Lower lobe of right lung (tissue), 2 donors: ENCODE measurements at regions not wholly inside any gene's neighbourhood (a gene's known extent, or its start where the extent isn't known, plus 50 kb on each side); places are given as distances from the start of the nearest gene placed in this dataset.

Source experiments
- ATAC-seq, 2 donors: fragments of 200-7000 bp; cut with Tn5 transposase; one replicate each; pipeline ENCODE4 v1.9.1; 2020 to 2022; ENCODE audit warnings: mild to moderate bottlenecking in 2 of 2, moderate library complexity in 2 of 2
- DNase-seq: peaks from one replicate; pipeline ENCODE4 v3.0.0-alpha.2; 2020
- H3K27ac ChIP-seq: fragments of 200-600 bp; one replicate; pipeline ENCODE4 v1.8.0; 2022
- H3K27me3 ChIP-seq: fragments of 200-600 bp; one replicate; pipeline ENCODE4 v1.8.0; 2022; ENCODE audit warnings: low read depth
- H3K36me3 ChIP-seq: fragments of 200-600 bp; one replicate; pipeline ENCODE4 v1.8.0; 2022; ENCODE audit warnings: mild to moderate bottlenecking
- H3K4me1 ChIP-seq: fragments of 200-600 bp; one replicate; pipeline ENCODE4 v1.8.0; 2022
- H3K4me3 ChIP-seq: fragments of 200-600 bp; one replicate; pipeline ENCODE4 v1.8.0; 2022; ENCODE audit warnings: mild to moderate bottlenecking
- H3K9me3 ChIP-seq: fragments of 200-600 bp; one replicate; pipeline ENCODE4 v1.8.0; 2022
- intact Hi-C: fragments of 100-400 bp; cut with DNase I; formaldehyde crosslinking; loops from one replicate; pipeline ENCODE4 v1.11.0; 2022
- TF ChIP-seq, protein P1 (sequence below): fragments of 200-600 bp; IDR thresholded peaks from one replicate; pipeline ENCODE4 v1.8.0; 2022; ENCODE audit warnings: antibody characterized with exemption, mild to moderate bottlenecking
- donor health status: DM: no; HTN: yes; CAD: no; lungs with severe emphysema.

DNA sequence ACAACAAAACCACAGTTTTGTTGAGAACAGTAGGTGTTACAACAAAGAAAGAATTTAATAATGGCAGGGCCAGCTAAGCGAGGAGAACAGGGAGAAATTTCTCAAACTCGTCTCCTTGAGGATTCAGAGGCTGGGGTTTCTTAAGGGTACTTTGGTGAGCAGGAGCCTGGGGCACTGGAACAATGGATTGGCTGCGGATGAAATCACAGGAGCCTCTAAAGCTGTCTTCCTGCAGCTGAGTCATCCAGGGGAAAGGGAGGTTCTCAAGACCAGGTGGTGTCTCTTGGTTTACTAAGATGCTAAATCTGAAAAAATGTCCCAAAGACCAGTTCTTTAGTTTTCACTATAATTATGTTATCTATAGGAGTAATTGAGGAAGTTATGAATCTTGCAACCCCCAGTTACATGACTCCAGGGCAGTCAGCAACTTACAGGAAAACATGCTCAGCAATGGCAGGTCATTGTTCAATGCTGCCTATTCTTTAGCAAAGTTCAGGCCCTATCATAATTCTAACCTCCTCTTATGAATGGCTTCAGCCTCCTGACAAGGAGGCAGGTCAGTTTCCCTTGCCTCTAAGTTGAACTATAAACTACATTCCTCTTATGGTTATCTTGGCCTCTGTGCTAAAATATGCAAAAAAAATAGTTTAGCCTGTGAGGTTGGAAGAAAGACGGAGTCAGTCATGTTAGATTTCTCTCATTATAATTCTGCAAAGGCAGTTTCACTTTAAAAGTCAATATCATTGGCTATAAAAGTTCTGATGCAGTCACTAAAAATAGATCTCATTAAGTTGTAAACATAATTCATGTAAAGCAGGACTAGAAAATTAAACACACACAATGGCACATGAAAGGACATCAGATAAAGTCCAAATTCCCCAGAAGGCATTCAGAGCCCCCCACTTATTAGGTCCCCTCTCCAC lies 63.3 kb upstream of the CKS2 start:
- intact Hi-C loops, result no loop called here
- TF ChIP-seq, protein P1, sequence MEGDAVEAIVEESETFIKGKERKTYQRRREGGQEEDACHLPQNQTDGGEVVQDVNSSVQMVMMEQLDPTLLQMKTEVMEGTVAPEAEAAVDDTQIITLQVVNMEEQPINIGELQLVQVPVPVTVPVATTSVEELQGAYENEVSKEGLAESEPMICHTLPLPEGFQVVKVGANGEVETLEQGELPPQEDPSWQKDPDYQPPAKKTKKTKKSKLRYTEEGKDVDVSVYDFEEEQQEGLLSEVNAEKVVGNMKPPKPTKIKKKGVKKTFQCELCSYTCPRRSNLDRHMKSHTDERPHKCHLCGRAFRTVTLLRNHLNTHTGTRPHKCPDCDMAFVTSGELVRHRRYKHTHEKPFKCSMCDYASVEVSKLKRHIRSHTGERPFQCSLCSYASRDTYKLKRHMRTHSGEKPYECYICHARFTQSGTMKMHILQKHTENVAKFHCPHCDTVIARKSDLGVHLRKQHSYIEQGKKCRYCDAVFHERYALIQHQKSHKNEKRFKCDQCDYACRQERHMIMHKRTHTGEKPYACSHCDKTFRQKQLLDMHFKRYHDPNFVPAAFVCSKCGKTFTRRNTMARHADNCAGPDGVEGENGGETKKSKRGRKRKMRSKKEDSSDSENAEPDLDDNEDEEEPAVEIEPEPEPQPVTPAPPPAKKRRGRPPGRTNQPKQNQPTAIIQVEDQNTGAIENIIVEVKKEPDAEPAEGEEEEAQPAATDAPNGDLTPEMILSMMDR, result no peak

DNA sequence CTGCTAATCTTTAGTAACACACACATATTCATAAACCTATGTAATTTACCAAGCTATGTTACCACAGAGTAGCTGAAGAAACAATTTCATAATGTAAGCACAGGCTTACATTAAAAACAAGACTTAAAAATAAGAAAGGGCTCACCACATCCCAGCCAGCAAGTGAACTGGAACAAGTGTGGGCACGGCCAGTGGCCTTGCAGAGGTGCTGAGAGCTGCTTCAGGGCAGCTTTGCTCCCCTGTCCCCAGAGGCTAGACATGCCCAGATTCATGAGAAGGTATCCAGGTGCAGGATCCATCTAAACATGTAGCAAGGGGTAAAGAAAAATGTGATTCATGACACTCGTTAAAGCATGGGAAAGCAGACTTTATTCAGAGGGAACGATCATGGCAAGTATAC lies 62.0 kb upstream of the CKS2 start:
- Histone ChIP-seq H3K4me3 (no peak overlapping the region), H3K27ac (no peak overlapping the region), H3K27me3 (no peaks in the 10 kb centered on the region), H3K36me3 (no peaks in the 10 kb centered on the region), H3K4me1 (peaks cover 5% of the 10 kb centered on the region), H3K9me3 (no peaks in the 10 kb centered on the region)
- TF ChIP-seq, protein P1, result no peak
- intact Hi-C loops, result no loop called here
- DNase-seq, result no peak
- no peak for ATAC-seq

More for the DNA sequence above, 63.3 kb upstream of the CKS2 start:
- no peak overlapping the region for H3K27ac ChIP-seq
- DNase-seq, result no peak
- H3K27me3 ChIP-seq, result no peaks in the 10 kb centered on the region
- H3K9me3 ChIP-seq, result no peaks in the 10 kb centered on the region
- H3K4me3 ChIP-seq, result no peak overlapping the region
- no peaks in the 10 kb centered on the region for H3K36me3 ChIP-seq
- no peak for ATAC-seq
- H3K4me1 ChIP-seq, result peaks cover under 1% of the 10 kb centered on the region

DNA sequence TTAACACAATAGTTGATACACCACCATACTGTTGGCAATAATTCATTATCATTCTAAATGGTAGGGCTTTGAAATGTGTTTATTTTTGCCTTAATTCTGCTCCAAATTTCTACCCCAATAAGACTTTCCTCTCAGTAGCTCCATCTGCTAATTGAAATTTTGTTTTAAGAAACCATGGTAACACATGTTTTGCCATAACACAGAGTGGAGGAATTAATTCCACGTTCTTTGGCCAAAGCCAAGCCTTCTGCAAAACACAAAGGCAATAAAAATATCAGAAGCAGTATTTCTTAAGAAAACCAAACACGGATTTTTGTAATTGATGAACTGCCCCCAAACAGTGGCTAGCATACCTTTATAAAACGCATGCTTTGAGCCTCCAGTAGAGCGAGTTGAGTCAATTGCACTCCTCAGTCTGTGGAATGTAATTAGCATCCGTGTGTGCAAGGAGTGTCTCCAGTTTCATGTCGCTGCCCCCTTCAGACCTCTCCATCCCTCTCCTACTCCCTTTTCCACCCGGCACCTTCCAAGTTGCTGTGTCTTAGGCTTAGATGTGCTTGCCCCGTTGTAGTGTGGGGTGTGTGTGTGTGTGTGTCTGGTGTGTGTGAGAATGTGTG lies 58.2 kb upstream of the CKS2 start:
- H3K9me3 ChIP-seq, result no peaks in the 10 kb centered on the region
- TF ChIP-seq, protein P1, result no peak
- H3K4me3 ChIP-seq, result no peak overlapping the region
- H3K4me1 ChIP-seq, result peaks cover 5% of the 10 kb centered on the region
- intact Hi-C loops, result no loop called here
- no peaks in the 10 kb centered on the region for H3K27me3 ChIP-seq
- no peaks in the 10 kb centered on the region for H3K36me3 ChIP-seq
- H3K27ac ChIP-seq, result no peak overlapping the region
- ATAC-seq, result peak; percentile 72 to 73
- no peak for DNase-seq

DNA sequence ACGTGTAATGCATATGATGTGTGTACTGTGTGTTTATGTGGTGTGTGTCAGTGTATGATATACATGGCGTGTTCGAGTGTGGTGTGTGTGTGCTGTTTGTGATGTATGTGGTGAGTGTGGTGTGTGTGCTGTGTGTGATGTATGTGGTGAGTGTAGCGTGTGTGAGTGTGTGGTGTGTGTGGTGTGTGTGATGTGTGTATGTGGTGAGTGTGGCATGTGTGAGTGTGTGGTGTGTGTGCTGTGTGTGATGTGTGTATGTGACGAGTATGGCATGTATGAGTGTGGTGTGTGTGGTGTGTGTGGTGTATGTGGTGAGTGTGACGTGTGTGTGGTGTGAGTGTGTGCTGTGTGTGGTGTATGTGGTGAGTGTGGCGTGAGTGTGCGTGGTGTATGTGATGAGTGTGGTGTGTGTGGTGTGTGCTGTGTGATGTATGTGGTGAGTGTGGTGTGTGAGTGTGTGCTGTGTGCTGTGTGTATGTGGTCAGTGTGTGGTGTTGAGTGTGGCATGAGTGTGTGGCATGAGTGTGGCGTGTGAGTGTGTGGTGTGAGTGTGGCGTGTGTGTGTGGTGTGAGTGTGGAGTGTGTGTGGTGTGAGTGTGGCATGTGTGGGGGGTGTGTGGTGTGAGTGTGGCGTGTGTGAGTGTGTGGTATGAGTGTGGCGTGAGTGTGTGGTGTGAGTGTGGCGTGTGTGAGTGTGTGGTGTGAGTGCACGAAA lies 56.8 kb upstream of the CKS2 start:
- TF ChIP-seq, protein P1, result no peak
- Histone ChIP-seq H3K4me1 (peaks cover 5% of the 10 kb centered on the region), H3K4me3 (no peak overlapping the region), H3K27me3 (no peaks in the 10 kb centered on the region), H3K9me3 (no peaks in the 10 kb centered on the region), H3K36me3 (no peaks in the 10 kb centered on the region), H3K27ac (no peak overlapping the region)
- intact Hi-C loops, result no loop called here
- ATAC-seq (peak in 1 of 2 donors; percentile 45), DNase-seq (no peak)

DNA sequence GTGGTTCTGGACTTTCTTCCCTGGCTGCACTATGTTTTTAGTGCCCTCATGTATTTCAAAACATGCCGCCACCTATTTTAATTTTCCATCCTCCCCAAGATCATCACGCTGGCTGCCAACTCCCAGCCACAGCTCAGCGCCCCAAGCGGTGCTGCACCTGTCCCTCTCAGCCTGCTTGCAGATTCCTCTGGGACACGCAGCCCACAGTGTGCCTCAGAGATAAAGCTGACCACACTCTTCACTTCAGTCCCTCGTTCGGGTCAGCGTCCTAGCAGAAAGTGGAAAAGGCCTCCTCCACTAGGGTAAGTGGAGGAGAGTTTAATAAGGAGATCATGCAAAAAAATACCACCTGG lies 56.2 kb upstream of the CKS2 start:
- H3K27ac ChIP-seq, result no peak overlapping the region
- H3K9me3 ChIP-seq, result no peaks in the 10 kb centered on the region
- H3K36me3 ChIP-seq, result no peaks in the 10 kb centered on the region
- intact Hi-C loops, result no loop called here
- TF ChIP-seq, protein P1, result no peak
- no peak for DNase-seq
- no peak overlapping the region for H3K4me3 ChIP-seq
- H3K4me1 ChIP-seq, result peaks cover 5% of the 10 kb centered on the region
- no peak for ATAC-seq
- no peaks in the 10 kb centered on the region for H3K27me3 ChIP-seq
